HG02588 (cell line): ENCODE measurements at regions not wholly inside any gene's neighbourhood (a gene's known extent, or its start where the extent isn't known, plus 50 kb on each side); places are given as distances from the start of the nearest gene placed in this dataset.

Source experiments
- ATAC-seq: cut with Tn5 transposase; IDR thresholded peaks from one replicate; pipeline ENCODE4 v1.9.1; 2021; ENCODE audit warnings: mild to moderate bottlenecking, moderate library complexity; ENCODE audit not compliant: unreplicated experiment

GRCh38 chr18:43875511-43875910 lies 598.2 kb upstream of the SYT4 start:
- no peak for ATAC-seq

DNA sequence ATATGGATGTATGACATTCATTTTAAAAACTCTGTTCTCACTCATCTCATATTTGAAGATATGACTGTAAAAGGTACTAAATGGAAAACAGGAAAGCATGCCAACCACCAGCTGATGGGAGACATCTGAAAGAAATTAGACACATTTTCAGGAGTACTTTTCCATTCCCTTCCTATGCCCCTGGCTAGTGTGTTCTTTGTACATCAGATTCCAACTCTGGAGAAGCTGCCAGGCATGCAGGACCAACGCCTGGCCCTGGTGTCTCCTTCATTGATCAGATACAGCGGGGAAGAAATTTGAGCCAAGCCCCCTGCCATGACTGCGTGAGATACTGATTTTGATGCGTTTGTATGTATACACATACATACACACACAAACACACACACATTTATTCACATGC lies 599.0 kb upstream of the SYT4 start:
- no peak for ATAC-seq

GRCh38 chr18:43876748-43877147 lies 599.5 kb upstream of the SYT4 start:
- no peak for ATAC-seq

GRCh38 chr18:43877616-43878321 lies 600.5 kb upstream of the SYT4 start:
- ATAC-seq, result no peak

DNA sequence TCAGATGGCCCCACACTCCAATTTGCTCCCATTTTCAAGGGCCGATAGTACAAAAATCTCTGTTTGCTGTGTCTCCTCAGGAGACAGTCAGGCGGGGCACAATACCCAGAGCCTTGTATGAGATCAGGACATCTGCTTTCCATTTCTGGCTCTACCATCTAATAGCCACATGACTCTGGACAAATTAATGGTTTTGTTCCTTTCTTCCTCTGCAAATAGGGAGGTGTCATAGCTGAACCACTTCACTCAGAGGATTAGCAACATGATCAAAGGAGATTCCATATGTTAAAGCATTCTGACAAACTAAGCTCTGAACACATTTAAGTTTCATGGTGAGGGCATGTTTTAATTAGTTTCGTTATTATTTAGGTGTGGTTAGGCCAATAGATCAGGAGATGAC lies 602.1 kb upstream of the SYT4 start:
- ATAC-seq, result no peak

DNA sequence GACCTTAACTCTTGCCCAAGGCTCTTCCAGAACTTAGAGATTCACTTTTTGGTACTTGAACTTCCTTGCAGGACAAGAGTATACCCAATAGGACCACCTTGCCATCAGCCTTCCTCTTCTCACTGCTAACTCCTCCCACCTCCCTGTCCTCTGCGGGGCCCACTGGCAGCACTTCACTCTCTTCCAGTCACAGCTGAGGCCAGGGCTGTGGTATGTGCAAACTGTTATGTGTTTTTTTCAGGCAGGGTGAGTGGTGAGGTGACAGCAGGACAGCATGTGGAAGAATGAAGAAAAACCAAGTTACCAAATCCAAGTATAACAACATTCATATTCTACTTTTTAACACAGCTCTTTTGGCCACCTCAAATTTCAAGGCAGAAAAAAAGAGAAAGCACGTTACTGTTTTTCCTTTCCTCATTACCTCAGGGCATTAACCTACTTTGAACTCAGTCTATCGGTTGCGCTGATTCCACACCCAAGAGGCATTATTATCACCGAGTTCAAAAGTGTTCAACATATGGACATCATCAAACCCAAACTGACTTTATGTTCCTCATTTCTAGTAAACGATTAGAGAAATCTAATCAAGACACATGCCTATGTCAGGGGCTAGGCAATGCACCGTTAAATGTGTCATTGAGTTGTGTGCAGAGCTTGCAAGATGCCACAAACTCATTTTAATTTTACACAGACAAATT lies 605.2 kb upstream of the SYT4 start:
- no peak for ATAC-seq

GRCh38 chr18:43883886-43884285 lies 606.6 kb upstream of the SYT4 start:
- ATAC-seq, result no peak

DNA sequence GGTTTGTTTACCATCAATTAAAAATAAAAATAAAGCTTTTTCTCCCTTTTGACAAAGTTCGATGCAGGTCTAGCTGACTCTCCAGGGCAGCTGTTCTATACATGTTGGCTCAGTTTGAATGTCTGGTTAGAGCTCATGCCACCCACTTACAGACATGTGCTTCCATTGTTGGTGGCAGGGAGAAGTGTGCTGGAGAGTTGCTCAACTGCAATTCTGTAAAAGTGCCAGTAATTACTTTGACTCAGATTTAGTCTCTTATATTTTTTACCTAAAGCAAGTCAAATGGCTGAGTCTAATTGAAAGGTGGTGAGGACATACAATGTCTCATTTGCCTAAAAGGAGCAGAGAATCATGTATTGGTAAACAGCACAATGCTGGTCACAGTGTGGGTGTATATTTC lies 609.1 kb upstream of the SYT4 start:
- ATAC-seq, result no peak

- ATAC-seq, result no peak
Measured at GRCh38 chr18:43887491-43887890, 610.2 kb upstream of the SYT4 start.

DNA sequence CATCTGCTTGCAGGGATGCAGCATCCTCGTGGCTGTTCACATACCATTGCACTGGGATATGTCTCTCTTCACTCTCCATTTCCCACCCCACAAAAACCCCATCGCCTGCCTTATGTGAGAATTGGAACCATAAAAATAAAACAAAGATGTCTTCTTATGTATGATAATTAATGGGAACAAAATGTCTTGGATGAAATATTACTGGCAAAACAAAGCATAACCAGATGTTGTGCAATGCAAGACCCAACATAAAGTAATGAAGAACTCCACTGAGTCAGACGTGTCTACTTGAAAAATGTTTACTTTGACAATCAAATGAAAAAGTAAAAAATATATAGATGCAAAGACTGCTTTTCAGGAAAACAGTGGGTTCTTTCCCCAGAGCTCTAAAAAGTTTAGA lies 611.3 kb upstream of the SYT4 start:
- ATAC-seq, result no peak

DNA sequence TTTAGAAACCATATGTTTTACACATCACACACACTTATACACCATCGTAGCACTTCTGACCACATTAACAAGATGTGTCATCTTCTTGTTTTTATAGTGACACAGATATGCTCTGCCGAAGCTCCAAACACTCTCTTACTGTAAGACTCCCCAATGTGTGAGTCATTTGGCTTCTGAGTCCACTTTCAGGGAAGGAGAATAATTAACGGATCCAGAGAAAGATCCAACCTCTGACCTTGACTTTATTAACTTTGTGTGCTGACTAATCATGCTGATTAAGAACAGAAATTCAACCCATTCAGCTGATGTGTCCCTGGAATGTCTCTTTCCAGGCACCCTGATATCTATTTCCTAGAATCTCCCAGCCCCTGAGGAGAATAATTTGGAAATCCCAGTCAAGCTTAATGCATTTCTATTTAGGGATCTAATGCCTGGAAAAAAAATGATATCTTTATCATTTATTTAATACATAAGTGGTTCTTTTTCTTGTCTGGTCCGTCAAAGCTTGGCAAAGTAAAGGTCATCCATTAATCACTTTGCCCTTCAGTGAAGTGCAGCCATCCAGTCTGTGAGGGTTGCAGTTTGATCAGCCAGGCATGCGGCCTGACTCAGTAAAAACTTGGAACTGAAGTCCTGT lies 615.8 kb upstream of the SYT4 start:
- ATAC-seq, result no peak

GRCh38 chr18:43904209-43904837 lies 627.0 kb upstream of the SYT4 start:
- ATAC-seq, result no peak

DNA sequence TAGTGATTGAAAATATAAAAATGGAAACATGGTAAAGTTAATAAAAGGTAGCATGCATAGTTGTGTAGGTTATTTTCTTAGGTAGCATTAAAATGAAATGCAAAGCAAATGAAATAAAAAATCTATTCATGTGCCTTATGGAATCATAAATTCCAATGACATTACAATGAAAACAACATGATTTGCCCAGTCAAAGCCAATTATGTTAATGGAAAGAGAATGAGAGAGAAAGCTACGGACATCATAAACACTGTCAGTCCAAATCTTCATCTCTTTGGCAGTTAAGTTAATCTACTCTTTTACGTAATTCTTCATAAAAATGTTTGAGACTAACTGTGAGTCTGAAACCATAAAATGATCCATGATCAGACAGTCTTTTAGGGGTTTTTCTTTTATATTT lies 636.7 kb upstream of the SYT4 start:
- ATAC-seq, result no peak

DNA sequence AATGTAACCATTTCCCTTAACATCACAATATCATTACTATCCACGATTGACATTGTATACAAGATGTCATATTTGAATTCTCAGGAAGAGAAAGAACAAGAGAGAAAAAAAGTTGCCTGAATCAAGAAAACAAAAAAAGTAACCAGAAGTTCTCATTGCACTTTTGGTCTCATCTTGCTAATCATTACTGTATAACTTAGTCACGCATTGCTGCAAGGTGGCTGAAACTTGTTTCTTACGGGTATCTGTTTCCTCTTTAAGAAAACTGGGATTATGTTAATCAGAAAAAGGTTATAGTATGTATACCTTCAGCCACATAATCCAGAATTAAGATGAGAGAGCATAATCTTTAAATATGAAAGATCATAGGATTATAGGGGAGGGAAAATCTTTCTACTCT lies 639.7 kb upstream of the SYT4 start:
- peak; percentile 43 for ATAC-seq

DNA sequence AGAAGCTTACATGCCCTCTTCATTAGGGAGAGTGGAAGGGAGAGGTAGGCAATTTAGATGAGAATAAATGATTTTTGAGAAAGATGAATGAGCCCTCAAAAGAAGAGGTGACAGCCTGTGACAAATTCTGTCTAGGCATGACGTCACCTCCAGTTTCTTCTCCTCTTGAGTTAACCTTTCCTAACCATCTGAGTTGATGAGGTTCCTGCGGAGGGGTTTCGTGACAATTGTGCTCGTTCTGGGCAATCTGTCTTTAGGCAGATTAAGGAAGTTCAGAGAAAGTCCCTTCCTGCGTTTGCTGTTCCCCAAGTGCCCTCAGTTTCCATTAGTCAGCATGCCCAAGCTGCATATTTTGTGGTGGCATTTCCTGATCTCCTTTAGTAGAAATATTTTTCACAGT lies 640.2 kb upstream of the SYT4 start:
- ATAC-seq, result peak; percentile 74

- ATAC-seq, result no peak
Measured at GRCh38 chr18:43919551-43919950, 642.3 kb upstream of the SYT4 start.

- no peak for ATAC-seq
Measured at GRCh38 chr18:43931439-43931838, 654.1 kb upstream of the SYT4 start.

DNA sequence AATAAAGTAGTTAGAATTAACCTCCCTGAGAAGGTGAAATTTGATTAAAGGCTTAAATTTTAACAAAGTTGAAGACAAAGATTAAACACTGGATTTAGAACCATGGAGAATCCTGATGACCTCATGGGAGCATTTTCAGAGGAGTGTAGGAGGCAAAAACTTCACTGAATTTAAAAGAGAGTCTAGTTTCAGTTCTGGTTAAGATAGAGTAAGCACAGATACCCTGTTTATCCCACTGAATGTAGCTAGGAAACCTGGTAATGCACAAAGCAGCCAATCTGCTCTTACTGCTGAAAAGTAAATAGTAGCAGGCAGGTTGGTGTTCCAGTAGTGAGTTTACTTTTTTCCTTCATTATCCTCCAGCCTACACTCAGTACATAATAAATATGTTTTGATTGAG lies 654.9 kb upstream of the SYT4 start:
- ATAC-seq, result no peak

DNA sequence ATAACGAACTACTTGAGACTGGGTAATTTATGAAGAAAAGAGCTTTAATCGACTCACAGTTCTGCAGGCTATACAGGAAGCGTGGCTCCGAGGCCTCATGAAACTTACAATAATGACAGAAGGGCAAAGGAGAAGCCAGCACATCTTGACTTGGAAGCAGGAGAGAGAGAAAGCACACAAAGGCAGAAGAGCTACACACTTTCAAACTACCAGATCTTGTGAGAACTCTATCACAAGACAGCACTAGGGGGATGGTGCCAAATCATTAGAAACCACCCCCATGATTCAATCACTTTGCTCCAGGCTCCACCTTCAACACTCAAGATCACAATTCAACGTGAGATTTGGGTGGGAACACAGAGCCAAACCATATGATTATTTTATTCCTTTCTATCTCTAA lies 655.9 kb upstream of the SYT4 start:
- ATAC-seq, result no peak

DNA sequence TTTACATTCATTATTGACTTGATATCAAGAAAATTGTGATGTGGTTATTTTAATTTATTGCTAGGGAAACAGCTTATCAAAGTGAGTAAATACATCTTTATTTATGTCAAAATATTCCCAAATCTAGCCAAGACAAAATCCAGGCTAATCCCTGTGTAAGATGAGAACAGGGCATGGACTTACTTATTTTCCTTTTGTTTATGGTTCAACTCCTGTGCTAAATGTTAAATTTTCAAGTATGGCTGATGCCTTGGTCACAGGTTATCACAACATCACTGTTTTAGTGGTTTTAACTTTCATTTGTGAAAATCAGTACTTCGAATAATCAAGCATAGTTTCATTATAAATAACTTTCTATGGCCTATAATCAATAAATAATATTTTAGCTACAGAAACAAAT lies 657.0 kb upstream of the SYT4 start:
- ATAC-seq, result no peak

GRCh38 chr18:43934781-43935471 lies 657.6 kb upstream of the SYT4 start:
- no peak for ATAC-seq
